ENCODE measurements at regions not wholly inside any gene's neighbourhood (a gene's known extent, or its start where the extent isn't known, plus 50 kb on each side); places are given as distances from the start of the nearest gene placed in this dataset.
"Not testable (repeated sequence)": the region's sequence is repeated elsewhere in the genome, so short reads cannot be mapped to it uniquely, and the experiment has no call there.

DNA sequence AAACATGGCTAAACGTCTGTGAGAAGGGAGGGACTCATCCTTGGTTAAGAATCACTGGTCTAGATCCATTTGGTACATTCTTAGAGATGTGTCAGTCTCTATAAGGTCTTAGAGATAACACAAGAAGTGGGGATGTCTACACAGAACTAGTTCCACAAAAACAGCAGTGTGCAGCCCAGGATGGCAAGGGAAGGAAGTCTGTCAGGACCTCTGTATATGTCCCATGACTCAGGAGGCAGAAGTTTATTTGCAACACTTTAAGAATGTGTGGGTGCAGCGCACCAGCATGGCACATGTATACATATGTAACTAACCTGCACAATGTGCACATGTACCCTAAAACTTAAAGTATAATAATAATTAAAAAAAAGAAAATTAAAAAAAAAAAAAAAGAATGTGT is 548.5 kb upstream of the SOX9 start:
- 66% methylated on average over 2 of the region's 2 CpGs for WGBS
- Histone ChIP-seq H3K9me3 (ENCODE audit: control insufficient read depth, low read length) (no peaks in the 10 kb centered on the region), H3K4me1 (ENCODE audit: control insufficient read depth, insufficient read depth, low read length) (no peaks in the 10 kb centered on the region), H3K27ac (ENCODE audit: low read length) (no peak overlapping the region), H3K27me3 (ENCODE audit: control insufficient read depth, insufficient read depth) (no peaks in the 10 kb centered on the region), H3K4me3 (ENCODE audit: low read length) (no peak overlapping the region)
- no peak for ATAC-seq
- intact Hi-C loops (cut with DNase I), result no loop called here
- no peak for DNase-seq

DNA sequence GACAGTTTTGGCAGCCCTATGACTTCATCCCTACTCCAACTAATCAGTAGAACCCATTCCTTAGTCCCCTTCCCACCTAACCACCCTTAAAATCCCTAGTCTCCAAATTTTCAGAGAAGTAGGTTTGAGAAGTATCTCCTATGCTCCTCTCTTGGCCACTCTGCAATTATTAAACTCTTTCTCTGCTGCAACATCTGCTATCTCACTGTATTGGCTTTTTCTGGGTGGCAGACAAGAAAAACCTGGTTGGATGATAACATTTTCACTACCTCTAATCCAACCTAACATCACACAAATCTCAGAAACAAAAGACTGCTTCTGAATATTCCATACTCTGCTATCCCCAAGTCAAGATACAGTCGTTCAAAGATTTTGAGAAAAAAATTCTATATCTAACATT is 542.4 kb upstream of the SOX9 start:
- H3K4me3 ChIP-seq (ENCODE audit: low read length), result no peak overlapping the region
- no peaks in the 10 kb centered on the region for H3K9me3 ChIP-seq (ENCODE audit: control insufficient read depth, low read length)
- ATAC-seq (no peak), DNase-seq (no peak)
- H3K27ac ChIP-seq (ENCODE audit: low read length), result no peak overlapping the region
- intact Hi-C loops (cut with DNase I), result no loop called here
- H3K4me1 ChIP-seq (ENCODE audit: control insufficient read depth, insufficient read depth, low read length), result no peaks in the 10 kb centered on the region
- no peaks in the 10 kb centered on the region for H3K27me3 ChIP-seq (ENCODE audit: control insufficient read depth, insufficient read depth)
- WGBS, result 90% methylated on average over 1 of the region's 1 CpG

DNA sequence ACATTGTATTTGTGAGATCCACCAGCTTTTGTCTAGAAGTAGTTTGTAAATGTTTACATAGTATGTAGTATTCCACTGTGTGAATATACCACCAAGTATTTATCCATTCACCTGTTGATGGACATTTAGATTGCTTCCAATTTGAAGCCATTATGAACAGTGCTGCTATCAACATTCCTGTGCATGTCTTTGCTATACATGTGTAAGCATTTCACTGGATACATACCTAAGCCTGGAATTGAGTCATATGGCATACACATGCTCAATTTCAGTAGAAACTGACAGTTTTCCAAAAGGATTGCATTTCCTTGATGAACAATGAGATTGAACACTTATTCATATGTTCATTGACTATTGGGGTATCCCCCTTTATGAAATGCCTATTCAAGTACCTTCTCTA is 540.6 kb upstream of the SOX9 start:
- Histone ChIP-seq H3K4me1 (ENCODE audit: control insufficient read depth, insufficient read depth, low read length) (no peaks in the 10 kb centered on the region), H3K9me3 (ENCODE audit: control insufficient read depth, low read length) (no peaks in the 10 kb centered on the region), H3K27ac (ENCODE audit: low read length) (no peak overlapping the region), H3K4me3 (ENCODE audit: low read length) (no peak overlapping the region), H3K27me3 (ENCODE audit: control insufficient read depth, insufficient read depth) (no peaks in the 10 kb centered on the region)
- intact Hi-C loops (cut with DNase I), result no loop called here
- DNase-seq (no peak), ATAC-seq (no peak)

DNA sequence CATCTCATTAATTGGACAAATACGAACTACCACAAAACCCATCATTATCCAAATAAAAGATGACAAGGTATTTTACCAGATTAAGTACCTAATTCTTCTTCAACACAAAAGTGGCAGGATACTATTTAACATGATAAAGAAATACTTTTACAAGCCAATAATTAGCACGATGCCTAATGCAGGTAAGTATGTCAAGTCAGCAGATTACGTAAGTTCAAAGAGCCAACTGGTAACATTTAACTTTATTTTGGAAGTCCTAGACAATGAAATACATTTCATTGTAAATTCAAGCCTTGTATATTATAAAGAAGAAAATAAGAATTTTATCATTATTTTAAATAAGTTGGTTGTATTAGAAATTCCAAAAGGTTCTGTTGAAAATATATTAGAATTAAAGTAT is 535.3 kb upstream of the SOX9 start:
- no peak overlapping the region for H3K27ac ChIP-seq (ENCODE audit: low read length)

DNA sequence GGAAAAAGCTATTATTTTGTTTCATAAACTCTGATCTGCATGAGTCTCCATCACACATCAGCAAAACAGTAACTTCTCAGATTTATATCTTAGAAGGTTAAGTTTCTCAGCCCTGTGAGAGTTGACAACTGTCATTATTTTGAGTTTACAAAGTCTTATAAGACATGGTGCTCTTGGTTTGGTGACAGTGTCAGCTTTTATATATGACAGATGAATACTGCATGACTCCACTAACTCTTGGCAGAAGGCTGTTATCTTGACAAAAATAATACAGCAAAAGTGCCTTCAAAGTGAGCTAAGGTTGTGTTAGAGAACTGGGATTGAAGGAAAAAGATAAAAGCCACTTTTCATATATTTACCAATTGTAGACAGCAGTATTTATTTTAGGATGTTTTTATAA is 528.4 kb upstream of the SOX9 start:
- Histone ChIP-seq H3K27me3 (ENCODE audit: control insufficient read depth, insufficient read depth) (no peaks in the 10 kb centered on the region), H3K4me3 (ENCODE audit: low read length) (no peak overlapping the region), H3K27ac (ENCODE audit: low read length) (no peak overlapping the region), H3K4me1 (ENCODE audit: control insufficient read depth, insufficient read depth, low read length) (no peaks in the 10 kb centered on the region), H3K9me3 (ENCODE audit: control insufficient read depth, low read length) (no peaks in the 10 kb centered on the region)
- intact Hi-C loops (cut with DNase I), result no loop called here
- DNase-seq (no peak), ATAC-seq (no peak)

More for the DNA sequence above, 535.3 kb upstream of the SOX9 start:
- intact Hi-C loops (cut with DNase I), result no loop called here
- DNase-seq (no peak), ATAC-seq (no peak)
- Histone ChIP-seq H3K9me3 (ENCODE audit: control insufficient read depth, low read length) (no peaks in the 10 kb centered on the region), H3K4me1 (ENCODE audit: control insufficient read depth, insufficient read depth, low read length) (no peaks in the 10 kb centered on the region), H3K4me3 (ENCODE audit: low read length) (no peak overlapping the region), H3K27me3 (ENCODE audit: control insufficient read depth, insufficient read depth) (no peaks in the 10 kb centered on the region)
- WGBS, result 80% methylated on average over 3 of the region's 3 CpGs

DNA sequence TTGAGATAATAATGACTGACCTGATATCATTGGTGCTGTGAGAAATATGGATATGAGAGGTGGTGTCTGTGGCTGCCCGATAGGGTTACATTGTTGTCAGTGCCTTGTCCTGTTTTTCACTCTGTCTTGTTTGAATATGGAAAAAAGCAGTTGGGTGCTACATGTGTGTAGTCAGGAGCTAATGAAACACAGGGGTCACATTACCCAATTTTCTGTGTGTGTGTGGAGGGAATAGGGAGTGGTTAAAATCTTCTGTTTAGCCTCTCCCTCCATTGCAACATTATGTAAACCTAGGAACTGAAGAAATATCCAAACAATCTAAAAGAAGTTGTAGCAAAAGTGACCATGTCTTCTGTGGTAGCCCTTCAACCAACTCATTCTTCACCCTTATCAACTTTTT is 527.7 kb upstream of the SOX9 start:
- 78% methylated on average over 1 of the region's 1 CpG for WGBS
- Histone ChIP-seq H3K9me3 (ENCODE audit: control insufficient read depth, low read length) (no peaks in the 10 kb centered on the region), H3K27ac (ENCODE audit: low read length) (no peak overlapping the region), H3K4me3 (ENCODE audit: low read length) (no peak overlapping the region), H3K27me3 (ENCODE audit: control insufficient read depth, insufficient read depth) (no peaks in the 10 kb centered on the region), H3K4me1 (ENCODE audit: control insufficient read depth, insufficient read depth, low read length) (no peaks in the 10 kb centered on the region)
- intact Hi-C loops (cut with DNase I), result no loop called here
- no peak for ATAC-seq
- DNase-seq, result no peak

DNA sequence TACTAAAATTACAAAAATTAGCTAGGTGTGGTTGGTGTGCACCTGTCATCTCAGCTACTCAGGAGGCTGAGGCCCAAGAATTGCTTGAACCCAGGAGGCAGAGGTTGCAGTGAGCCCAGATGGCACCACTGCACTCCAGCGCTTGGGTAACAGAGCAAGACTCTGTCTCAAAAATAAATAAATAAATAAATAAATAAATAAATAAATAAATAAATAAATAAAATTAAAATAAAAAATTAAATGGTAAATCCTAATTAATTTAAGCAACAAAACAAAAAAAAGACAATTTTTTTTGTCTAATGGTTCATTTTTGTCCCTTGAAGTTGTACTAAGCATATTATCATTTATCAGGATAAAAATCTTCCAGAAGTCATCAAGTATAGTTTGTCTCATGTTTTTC is 521.2 kb upstream of the SOX9 start:
- H3K27me3 ChIP-seq (ENCODE audit: control insufficient read depth, insufficient read depth); H3K9me3 ChIP-seq (ENCODE audit: control insufficient read depth, low read length); H3K4me1 ChIP-seq (ENCODE audit: control insufficient read depth, insufficient read depth, low read length); H3K4me3 ChIP-seq (ENCODE audit: low read length); DNase-seq; intact Hi-C loops (cut with DNase I); H3K27ac ChIP-seq (ENCODE audit: low read length); ATAC-seq: not testable (repeated sequence)
- 98% methylated on average over 1 of the region's 1 CpG for WGBS

DNA sequence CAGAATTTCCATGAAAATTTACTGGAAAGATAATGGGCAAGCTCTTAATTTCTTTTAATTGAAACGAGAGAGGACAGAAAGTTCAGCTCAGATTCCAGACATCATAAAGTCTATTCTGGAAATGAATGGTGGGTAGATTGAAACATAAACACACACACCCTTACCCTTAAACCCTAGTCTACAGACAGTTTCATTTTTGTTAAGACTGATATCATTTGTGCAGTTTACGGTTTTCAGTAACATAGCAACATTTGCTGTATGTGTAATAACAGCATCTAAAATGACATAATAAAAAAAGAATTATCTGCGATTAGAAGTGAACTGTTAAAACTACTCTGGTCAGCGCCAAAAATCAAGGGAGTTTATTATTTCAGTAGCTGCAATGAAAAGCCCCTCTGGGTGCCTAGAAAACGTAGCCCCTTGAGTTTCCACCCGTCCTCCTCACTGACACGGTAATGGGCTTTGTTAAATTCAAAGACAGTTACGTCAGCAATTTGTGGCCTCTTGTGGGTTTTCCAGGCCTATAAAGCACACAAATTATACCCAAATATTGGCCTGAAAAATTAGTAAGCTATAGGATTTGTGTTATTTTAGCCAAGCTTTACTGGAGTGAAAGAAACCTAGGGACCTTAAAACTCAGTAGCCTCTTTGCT is 520.6 kb upstream of the SOX9 start:
- no peak for DNase-seq
- no peak overlapping the region for H3K27ac ChIP-seq (ENCODE audit: low read length)
- intact Hi-C loops (cut with DNase I), result no loop called here
- H3K27me3 ChIP-seq (ENCODE audit: control insufficient read depth, insufficient read depth), result no peaks in the 10 kb centered on the region
- ATAC-seq, result no peak
- H3K4me3 ChIP-seq (ENCODE audit: low read length), result no peak overlapping the region
- no peaks in the 10 kb centered on the region for H3K4me1 ChIP-seq (ENCODE audit: control insufficient read depth, insufficient read depth, low read length)
- 51% methylated on average over 8 of the region's 8 CpGs for WGBS
- H3K9me3 ChIP-seq (ENCODE audit: control insufficient read depth, low read length), result no peaks in the 10 kb centered on the region

DNA sequence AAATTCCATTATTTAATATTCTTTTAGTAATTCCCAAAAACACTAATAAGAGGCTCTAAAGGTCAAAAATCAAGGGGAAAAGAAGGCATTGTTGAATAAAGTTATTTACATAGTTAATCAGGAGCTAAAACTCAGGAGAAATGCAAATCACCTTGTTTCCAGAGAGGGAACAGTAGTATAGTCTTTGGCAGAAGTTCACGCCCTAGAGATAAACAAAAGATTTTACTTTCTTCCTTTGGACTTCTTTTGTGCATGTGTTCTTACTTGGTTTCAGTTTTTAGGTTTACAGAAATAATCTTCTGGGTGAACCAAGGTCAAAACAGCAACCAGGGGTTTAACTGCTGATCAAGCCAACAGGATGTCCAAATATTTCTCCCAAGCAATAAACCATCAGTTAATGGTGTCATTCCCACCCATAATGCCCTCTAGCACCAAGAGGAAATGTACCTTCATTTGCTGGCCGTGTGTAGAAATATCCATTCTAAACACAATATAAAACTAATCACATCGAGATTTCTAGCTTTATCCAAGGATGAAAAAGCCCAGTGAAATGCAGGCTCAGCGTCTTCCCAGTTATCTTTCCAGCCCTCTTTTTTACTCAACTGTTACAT is 518.8 kb upstream of the SOX9 start:
- Histone ChIP-seq H3K9me3 (ENCODE audit: control insufficient read depth, low read length) (no peaks in the 10 kb centered on the region), H3K27ac (ENCODE audit: low read length) (no peak overlapping the region), H3K4me3 (ENCODE audit: low read length) (no peak overlapping the region), H3K4me1 (ENCODE audit: control insufficient read depth, insufficient read depth, low read length) (no peaks in the 10 kb centered on the region), H3K27me3 (ENCODE audit: control insufficient read depth, insufficient read depth) (no peaks in the 10 kb centered on the region)
- 63% methylated on average over 4 of the region's 4 CpGs for WGBS
- ATAC-seq (no peak), DNase-seq (no peak)
- intact Hi-C loops (cut with DNase I), result no loop called here

DNA sequence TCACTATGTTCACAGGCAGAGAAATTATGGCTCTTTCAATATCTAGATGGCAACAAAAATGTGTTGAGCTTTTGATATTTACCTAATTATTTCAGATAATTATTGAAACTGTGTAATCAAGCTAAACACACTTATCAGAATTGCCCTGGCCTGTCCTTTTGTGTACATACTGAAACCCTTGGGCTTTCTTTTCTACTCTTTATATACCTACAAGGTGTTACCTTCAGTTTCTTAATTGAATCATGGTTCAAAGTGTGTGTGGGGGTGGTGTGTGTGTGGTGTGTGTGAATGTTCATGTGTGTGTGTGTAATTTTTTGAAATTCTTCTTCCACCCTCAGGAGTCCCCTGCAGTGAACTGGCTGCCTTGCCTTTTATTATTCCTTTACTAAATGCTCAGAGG is 506.8 kb upstream of the SOX9 start:
- Histone ChIP-seq H3K27ac (ENCODE audit: low read length) (no peak overlapping the region), H3K27me3 (ENCODE audit: control insufficient read depth, insufficient read depth) (no peaks in the 10 kb centered on the region), H3K4me1 (ENCODE audit: control insufficient read depth, insufficient read depth, low read length) (no peaks in the 10 kb centered on the region), H3K4me3 (ENCODE audit: low read length) (no peak overlapping the region), H3K9me3 (ENCODE audit: control insufficient read depth, low read length) (no peaks in the 10 kb centered on the region)
- intact Hi-C loops (cut with DNase I), result no loop called here
- no peak for DNase-seq
- no peak for ATAC-seq

DNA sequence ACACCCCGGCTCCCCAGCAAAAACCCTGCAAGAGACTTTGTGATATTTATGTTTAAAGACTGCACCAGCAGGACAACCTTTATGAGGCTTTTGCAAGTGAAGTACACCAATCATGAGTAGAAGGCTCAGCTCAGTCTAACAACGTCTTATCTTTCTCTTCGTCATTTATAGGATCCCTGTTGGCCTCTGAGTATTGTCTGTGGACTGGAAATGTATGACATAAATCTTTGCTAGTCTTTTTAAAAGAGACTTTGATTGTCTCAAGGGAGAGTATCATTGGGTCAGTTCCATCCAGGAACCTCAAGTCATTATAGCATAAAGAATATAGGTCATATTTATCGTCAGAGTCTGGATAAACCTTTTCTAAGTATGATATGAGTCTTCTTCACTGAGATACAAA is 505.0 kb upstream of the SOX9 start:
- intact Hi-C loops (cut with DNase I), result no loop called here
- Histone ChIP-seq H3K4me3 (ENCODE audit: low read length) (no peak overlapping the region), H3K27me3 (ENCODE audit: control insufficient read depth, insufficient read depth) (no peaks in the 10 kb centered on the region), H3K27ac (ENCODE audit: low read length) (no peak overlapping the region), H3K4me1 (ENCODE audit: control insufficient read depth, insufficient read depth, low read length) (no peaks in the 10 kb centered on the region), H3K9me3 (ENCODE audit: control insufficient read depth, low read length) (no peaks in the 10 kb centered on the region)
- 59% methylated on average over 4 of the region's 4 CpGs for WGBS
- ATAC-seq (no peak), DNase-seq (no peak)

DNA sequence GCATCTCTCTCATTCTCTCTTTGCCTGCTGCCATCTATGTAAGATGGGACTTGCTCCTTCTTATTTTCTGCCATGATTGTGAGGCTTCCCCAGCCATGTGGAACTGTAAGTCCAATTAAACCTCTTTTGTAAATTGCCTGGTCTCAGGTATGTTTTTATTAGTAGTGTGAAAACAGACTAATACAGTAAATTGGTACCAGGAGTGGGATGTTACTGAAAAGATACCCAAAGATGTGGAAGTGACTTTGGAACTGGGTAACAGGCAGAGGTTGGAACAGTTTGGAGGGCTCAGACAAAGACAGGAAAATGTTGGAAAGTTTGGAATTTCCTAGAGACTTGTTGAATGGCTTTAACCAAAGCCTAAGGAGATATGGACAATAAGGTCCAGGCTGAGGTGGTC is 503.1 kb upstream of the SOX9 start:
- H3K4me3 ChIP-seq (ENCODE audit: low read length); H3K4me1 ChIP-seq (ENCODE audit: control insufficient read depth, insufficient read depth, low read length); DNase-seq; H3K9me3 ChIP-seq (ENCODE audit: control insufficient read depth, low read length); H3K27me3 ChIP-seq (ENCODE audit: control insufficient read depth, insufficient read depth); ATAC-seq; H3K27ac ChIP-seq (ENCODE audit: low read length); intact Hi-C loops (cut with DNase I): not testable (repeated sequence)
